GM18519 (cell line): ENCODE measurements at regions not wholly inside any gene's neighbourhood (a gene's known extent, or its start where the extent isn't known, plus 50 kb on each side); places are given as distances from the start of the nearest gene placed in this dataset.

Experiments
- ATAC-seq: cut with Tn5 transposase; IDR thresholded peaks from one replicate; pipeline ENCODE4 v1.9.1; 2021; ENCODE audit warnings: mild to moderate bottlenecking, moderate library complexity; ENCODE audit not compliant: unreplicated experiment, low FRiP score

GRCh38 chr13:108525827-108526226 lies 103.6 kb upstream of the MYO16 start:
- no peak for ATAC-seq

GRCh38 chr13:108526286-108526685 lies 103.1 kb upstream of the MYO16 start:
- ATAC-seq, result no peak

- ATAC-seq, result no peak
Observed at GRCh38 chr13:108527844-108528243, 101.6 kb upstream of the MYO16 start.

- no peak for ATAC-seq
Observed at GRCh38 chr13:108528303-108528702, 101.1 kb upstream of the MYO16 start.

- ATAC-seq, result no peak
Observed at GRCh38 chr13:108533842-108534241, 95.6 kb upstream of the MYO16 start.

GRCh38 chr13:108534728-108535127 lies 94.7 kb upstream of the MYO16 start:
- no peak for ATAC-seq

- ATAC-seq, result no peak
Observed at GRCh38 chr13:108549934-108550333, 79.5 kb upstream of the MYO16 start.

GRCh38 chr13:108551674-108552073 lies 77.7 kb upstream of the MYO16 start:
- no peak for ATAC-seq

GRCh38 chr13:108558489-108558888 lies 70.9 kb upstream of the MYO16 start:
- no peak for ATAC-seq

GRCh38 chr13:108560093-108560492 lies 69.3 kb upstream of the MYO16 start:
- no peak for ATAC-seq

- ATAC-seq, result no peak
Observed at GRCh38 chr13:108561149-108561548, 68.3 kb upstream of the MYO16 start.

- ATAC-seq, result no peak
Observed at GRCh38 chr13:108566413-108567170, 62.8 kb upstream of the MYO16 start.

- no peak for ATAC-seq
Observed at GRCh38 chr13:108572782-108573211, 56.6 kb upstream of the MYO16 start.

- no peak for ATAC-seq
Observed at GRCh38 chr13:108573455-108573854, 56.0 kb upstream of the MYO16 start.

- ATAC-seq, result no peak
Observed at GRCh38 chr13:108574856-108575255, 54.6 kb upstream of the MYO16 start.

- ATAC-seq, result no peak
Observed at GRCh38 chr13:108575430-108575829, 54.0 kb upstream of the MYO16 start.
